H1 (cell line): ENCODE measurements at regions not wholly inside any gene's neighbourhood (a gene's known extent, or its start where the extent isn't known, plus 50 kb on each side); places are given as distances from the start of the nearest gene placed in this dataset.

Experiments
- CTCF ChIA-PET: fragments of 300-600 bp; sonication (Branson Sonifier 250); formaldehyde crosslinking; loops from one replicate; lab custom pipeline; 2021; ENCODE audit not compliant: partially characterized antibody; lab: Charles Lee
- POLR2A ChIA-PET: fragments of 300-600 bp; sonication (Branson Sonifier 250); formaldehyde crosslinking; loops from one replicate; lab custom pipeline; 2021; ENCODE audit warnings: inconsistent platforms; ENCODE audit not compliant: partially characterized antibody; lab: Charles Lee
- DNase-seq, 2 experiments: peaks; one replicate each; pipeline versions ENCODE4 v3.0.0 to v3.0.0-alpha.2; 2010 to 2022; ENCODE audit warnings: low spot score in 2 of 2, low read depth in 1 of 2, mixed read lengths in 1 of 2
- FAIRE-seq: peaks from 2 replicates; lab custom pipeline; 2011; peaks lifted over from hg19 to GRCh38; lab: Jason Lieb, UNC
- H2AFZ ChIP-seq: 2 replicates; pipeline ENCODE4 v1.8.1; 2012; ENCODE audit warnings: low read length, inconsistent platforms
- H2AK5ac ChIP-seq: 2 replicates; pipeline ENCODE4 v1.6.1; 2013; ENCODE audit warnings: low read depth, low read length
- H2BK120ac ChIP-seq: replicated peaks from 2 replicates; pipeline ENCODE3; 2013; ENCODE audit warnings: low read depth, low read length, inconsistent platforms
- H2BK12ac ChIP-seq: 2 replicates; pipeline ENCODE4 v1.6.1; 2013; ENCODE audit warnings: low read depth, low read length
- H2BK15ac ChIP-seq: 2 replicates; pipeline ENCODE4 v1.6.1; 2013; ENCODE audit warnings: low read length
- H2BK20ac ChIP-seq: 2 replicates; pipeline ENCODE4 v1.6.1; 2013; ENCODE audit warnings: low read length
- H2BK5ac ChIP-seq: 2 replicates; pipeline ENCODE4 v1.6.1; 2013; ENCODE audit warnings: low read depth, low read length
- H3K14ac ChIP-seq: 2 replicates; pipeline ENCODE4 v1.6.1; 2013; ENCODE audit warnings: inconsistent platforms; ENCODE audit not compliant: insufficient read length
- H3K18ac ChIP-seq: 2 replicates; pipeline ENCODE4 v1.6.1; 2013; ENCODE audit warnings: low read length; ENCODE audit errors: extremely low read depth
- H3K23ac ChIP-seq: 2 replicates; pipeline ENCODE4 v1.6.1; 2013; ENCODE audit warnings: inconsistent platforms; ENCODE audit not compliant: insufficient read length
- H3K23me2 ChIP-seq: 2 replicates; pipeline ENCODE4 v1.6.1; 2013; ENCODE audit warnings: low read depth, low read length
- H3K27ac ChIP-seq: 2 replicates; pipeline ENCODE4 v1.6.1; 2011; ENCODE audit warnings: low read depth, low read length, inconsistent platforms
- H3K27me3 ChIP-seq, 4 experiments: replicated peaks in 1 of 4; 1 replicate in 1 of 4; 2 replicates in 3 of 4; pipeline versions ENCODE4 v1.6.1 to v1.8.1; 2011 to 2013; ENCODE audit warnings: low read length in 3 of 4, mild to moderate bottlenecking in 3 of 4, inconsistent platforms in 2 of 4, mixed read lengths in 2 of 4, moderate library complexity in 1 of 4; ENCODE audit not compliant: control insufficient read depth in 3 of 4, insufficient read depth in 3 of 4; ENCODE audit errors: extremely low read depth in 1 of 4
- H3K36me3 ChIP-seq, 4 experiments: 2 replicates each; pipeline versions ENCODE4 v1.6.1 to v1.8.1; 2011 to 2013; ENCODE audit warnings: mild to moderate bottlenecking in 4 of 4, low read length in 3 of 4, moderate library complexity in 2 of 4, control low read depth in 1 of 4, inconsistent platforms in 1 of 4; ENCODE audit not compliant: insufficient read depth in 4 of 4, control insufficient read depth in 2 of 4
- H3K4ac ChIP-seq: replicated peaks from 2 replicates; pipeline ENCODE3; 2013; ENCODE audit warnings: low read length, low read depth, mixed read lengths, inconsistent platforms; ENCODE audit not compliant: insufficient read length
- H3K4me1 ChIP-seq, 4 experiments: replicated peaks in 1 of 4; 1 replicate in 1 of 4; 2 replicates in 3 of 4; pipeline versions ENCODE4 v1.6.1 to v1.8.1; 2011 to 2013; ENCODE audit warnings: low read length in 3 of 4, inconsistent platforms in 2 of 4, mixed read lengths in 1 of 4; ENCODE audit not compliant: insufficient read depth in 4 of 4, control insufficient read depth in 3 of 4
- H3K4me2 ChIP-seq, 2 experiments: 2 replicates each; pipeline versions ENCODE4 v1.6.1 to v1.8.1; 2011 to 2013; ENCODE audit warnings: low read depth in 2 of 2, low read length in 2 of 2, control low read depth in 1 of 2, inconsistent platforms in 1 of 2, mild to moderate bottlenecking in 1 of 2; ENCODE audit not compliant: insufficient read depth in 1 of 2
- H3K4me3 ChIP-seq, 4 experiments: fragments of 200-600, 300-600 bp in 1 of 4; sonication (generic), shearing (Covaris generic), sonication (Bioruptor Twin) in 1 of 4; 2 replicates each; pipeline versions ENCODE4 v1.5.1 to v1.8.1; 2011 to 2016; ENCODE audit warnings: low read length in 4 of 4, low read depth in 3 of 4, control low read depth in 2 of 4, inconsistent platforms in 2 of 4, mild to moderate bottlenecking in 2 of 4, mixed read lengths in 1 of 4, moderate library complexity in 1 of 4; ENCODE audit not compliant: insufficient read depth in 2 of 4; ENCODE audit errors: extremely low read depth in 1 of 4
- H3K56ac ChIP-seq: replicated peaks from 2 replicates; pipeline ENCODE3; 2013; ENCODE audit warnings: low read depth, mild to moderate bottlenecking, mixed read lengths, low read length, inconsistent platforms; ENCODE audit not compliant: insufficient read length
- H3K79me1 ChIP-seq: 2 replicates; pipeline ENCODE4 v1.6.1; 2013; ENCODE audit warnings: low read depth, low read length, control low read depth
- H3K79me2 ChIP-seq, 2 experiments: 2 replicates each; pipeline versions ENCODE4 v1.6.1 to v1.8.1; 2012 to 2013; ENCODE audit warnings: low read length in 2 of 2, mild to moderate bottlenecking in 2 of 2, inconsistent platforms in 1 of 2; ENCODE audit not compliant: insufficient read depth in 2 of 2, control insufficient read depth in 1 of 2
- H3K9ac ChIP-seq, 4 experiments: replicated peaks in 1 of 4; 1 replicate in 1 of 4; 2 replicates in 3 of 4; pipeline versions ENCODE4 v1.6.1 to v1.8.1; 2011 to 2013; ENCODE audit warnings: low read depth in 3 of 4, low read length in 3 of 4, control low read depth in 2 of 4, mild to moderate bottlenecking in 2 of 4, moderate library complexity in 2 of 4, inconsistent platforms in 1 of 4; ENCODE audit errors: extremely low read depth in 1 of 4
- H3K9me3 ChIP-seq, 2 experiments: 2 replicates each; pipeline versions ENCODE4 v1.6.1 to v1.8.1; 2012 to 2013; ENCODE audit warnings: mild to moderate bottlenecking in 2 of 2, moderate library complexity in 2 of 2, control low read depth in 1 of 2, inconsistent platforms in 1 of 2, low read depth in 1 of 2, low read length in 1 of 2, mixed read lengths in 1 of 2; ENCODE audit not compliant: insufficient read depth in 2 of 2
- H4K20me1 ChIP-seq, 2 experiments: replicated peaks in 1 of 2; 2 replicates each; pipeline versions ENCODE3 to v1.8.1; 2011 to 2013; ENCODE audit warnings: inconsistent platforms in 2 of 2, low read length in 2 of 2, mild to moderate bottlenecking in 1 of 2; ENCODE audit not compliant: insufficient read depth in 2 of 2, control insufficient read depth in 1 of 2
- H4K5ac ChIP-seq: 2 replicates; pipeline ENCODE4 v1.6.1; 2013; ENCODE audit warnings: low read length, low read depth, mixed read lengths, inconsistent platforms; ENCODE audit not compliant: insufficient read length
- H4K8ac ChIP-seq: 2 replicates; pipeline ENCODE4 v1.8.0; 2013; ENCODE audit warnings: mild to moderate bottlenecking, moderate library complexity, low read length, inconsistent platforms; ENCODE audit not compliant: insufficient read depth; ENCODE audit errors: extremely low read depth
- H4K91ac ChIP-seq: replicated peaks from 2 replicates; pipeline ENCODE3; 2013; ENCODE audit warnings: low read length, mixed read lengths, inconsistent platforms; ENCODE audit not compliant: insufficient read length
- ASH2L ChIP-seq: fragments of 200-600, 300-600 bp; sonication (generic); IDR thresholded peaks from one replicate; pipeline ENCODE4 v1.7.1; 2017; ENCODE audit warnings: low read length
- BACH1 ChIP-seq: IDR thresholded peaks from 2 replicates; pipeline ENCODE4 v1.6.1; 2012; ENCODE audit warnings: low read length, improper control_type of control experiment
- BCL11A ChIP-seq, 2 experiments: IDR thresholded peaks; one replicate each; pipeline ENCODE4 v1.6.1; 2011; ENCODE audit warnings: low read depth in 2 of 2, low read length in 2 of 2, mild to moderate bottlenecking in 2 of 2
- CEBPB ChIP-seq: IDR thresholded peaks from 2 replicates; pipeline ENCODE4 v1.6.1; 2012; ENCODE audit warnings: low read depth, low read length
- EGR1 ChIP-seq: IDR thresholded peaks from 2 replicates; pipeline ENCODE4 v1.6.1; 2011; ENCODE audit warnings: low read depth, low read length, borderline replicate concordance
- EZH2 ChIP-seq: fragments of 200-600 bp; sonication (generic); IDR thresholded peaks from 2 replicates; pipeline ENCODE4 v1.7.1; 2012; ENCODE audit warnings: low read depth, mild to moderate bottlenecking, moderate library complexity, low read length, inconsistent platforms; ENCODE audit not compliant: severe bottlenecking
- GABPA ChIP-seq: IDR thresholded peaks from 2 replicates; pipeline ENCODE4 v1.6.1; 2011; ENCODE audit warnings: mild to moderate bottlenecking, low read length, moderate library complexity, borderline replicate concordance; ENCODE audit not compliant: insufficient read depth
- JUN ChIP-seq: IDR thresholded peaks from 2 replicates; pipeline ENCODE4 v1.6.1; 2011; ENCODE audit warnings: low read depth, mild to moderate bottlenecking, improper control_type of control experiment, low read length
- MAFK ChIP-seq: IDR thresholded peaks from 2 replicates; pipeline ENCODE4 v1.6.1; 2012; ENCODE audit warnings: low read depth, mild to moderate bottlenecking, improper control_type of control experiment, low read length
- NANOG ChIP-seq: IDR thresholded peaks from 2 replicates; pipeline ENCODE4 v1.6.1; 2011; ENCODE audit warnings: low read length, low read depth, mild to moderate bottlenecking, inconsistent platforms; ENCODE audit not compliant: insufficient read depth, poor library complexity, severe bottlenecking
- RAD21 ChIP-seq, 2 experiments: IDR thresholded peaks in 1 of 2; conservative IDR thresholded peaks in 1 of 2; 2 replicates each; pipeline ENCODE4 v1.6.1; 2011; ENCODE audit warnings: low read depth in 2 of 2, low read length in 2 of 2, improper control_type of control experiment in 1 of 2, inconsistent platforms in 1 of 2, mild to moderate bottlenecking in 1 of 2, moderate library complexity in 1 of 2
- RBBP5 ChIP-seq: IDR thresholded peaks from 2 replicates; pipeline ENCODE4 v1.7.1; 2012; ENCODE audit warnings: low read depth, mild to moderate bottlenecking, inconsistent platforms, low read length, moderate library complexity, borderline replicate concordance
- RXRA ChIP-seq: IDR thresholded peaks from 2 replicates; pipeline ENCODE4 v1.6.1; 2011; ENCODE audit warnings: low read depth, mild to moderate bottlenecking, low read length, moderate library complexity; ENCODE audit not compliant: insufficient read depth
- SIRT6 ChIP-seq: IDR thresholded peaks from one replicate; pipeline ENCODE4 v1.7.1; 2012; ENCODE audit warnings: low read length, inconsistent platforms
- SP4 ChIP-seq: IDR thresholded peaks from 2 replicates; pipeline ENCODE4 v1.6.1; 2012; ENCODE audit warnings: low read length, inconsistent platforms
- YY1 ChIP-seq: IDR thresholded peaks from 2 replicates; pipeline ENCODE4 v1.6.1; 2011; ENCODE audit warnings: low read depth, mild to moderate bottlenecking, low read length
- WGBS, 2 experiments: shearing (Covaris generic) in 1 of 2; methylation state at CpG; one replicate each; pipeline versions ENCODE4 v1.1.6 to v1.1.7; 2013 to 2015; ENCODE audit warnings: low lambda C conversion rate in 2 of 2, mixed read lengths in 2 of 2, inconsistent platforms in 1 of 2, low coverage in 1 of 2, missing lambda C conversion rate in 1 of 2; ENCODE audit not compliant: insufficient replicate concordance in 2 of 2, insufficient coverage in 1 of 2, insufficient read length in 1 of 2; ENCODE audit errors: extremely low coverage in 1 of 2, missing lambda C conversion rate in 1 of 2; 5-methylcytosine and 5-hydroxymethylcytosine counted together

DNA sequence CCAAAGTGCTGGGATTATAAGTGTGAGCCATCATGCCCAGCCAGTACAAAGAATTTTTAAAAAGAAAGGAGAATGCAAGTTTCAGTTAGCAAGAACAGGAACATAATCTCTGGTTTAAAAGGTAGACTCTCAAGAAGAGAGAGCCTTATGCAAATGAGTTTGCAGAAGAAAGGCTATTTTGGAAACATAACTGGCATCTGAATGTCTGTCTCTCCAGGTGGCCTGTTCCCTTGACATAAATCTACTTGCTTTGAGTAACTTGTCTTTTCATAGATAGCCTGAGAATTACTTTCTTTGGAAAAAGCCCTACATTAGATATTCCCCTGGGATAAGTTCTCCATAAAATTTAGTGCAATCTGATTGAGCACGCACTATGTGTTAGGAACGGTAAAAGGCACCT is 109.6 kb downstream of the ICOS start:
- Histone ChIP-seq H3K36me3 (no peaks in the 10 kb centered on the region), H3K79me1 (no peaks in the 10 kb centered on the region), H3K79me2 (no peaks in the 10 kb centered on the region), H2AK5ac (no peak overlapping the region), H4K91ac (no peak overlapping the region), H4K8ac (no peak overlapping the region), H3K4me1 (no peaks in the 10 kb centered on the region), H3K4ac (no peak overlapping the region), H3K23ac (no peak overlapping the region), H2BK120ac (no peak overlapping the region), H3K23me2 (no peaks in the 10 kb centered on the region), H3K14ac (no peak overlapping the region), H4K5ac (no peak overlapping the region), H2BK5ac (no peak overlapping the region), H2BK12ac (no peak overlapping the region), H3K27me3 (no peaks in the 10 kb centered on the region), H3K9me3 (peaks cover 9% of the 10 kb centered on the region in 2 experiments; a peak in 3 of 4 replicates), H3K4me3 (no peak overlapping the region), H2BK20ac (no peak overlapping the region), H2AFZ (no peak overlapping the region), H3K4me2 (no peak overlapping the region), H3K18ac (no peak overlapping the region), H2BK15ac (no peak overlapping the region), H3K56ac (no peak overlapping the region), H4K20me1 (no peaks in the 10 kb centered on the region), H3K9ac (no peak overlapping the region), H3K27ac (no peak overlapping the region)
- WGBS, 2 experiments, result 96% methylated on average over 2 of the region's 2 CpGs; no CpG with 5 or more reads in 1 of the 2 experiments
- DNase-seq, result no peak
- ChIA-PET CTCF (interaction anchor here (1.2 to 3.4 kb wide), 3 partner anchors 21 to 25 kb away, joined by 3 to 13 read pairs (median 12); no protein-coding TSS in a partner anchor), POLR2A (no interaction called here)
- no peak for FAIRE-seq
- TF ChIP-seq ASH2L (no peak), CEBPB (no peak), RAD21 (IDR thresholded peaks at IDR 0.05 in 1 of 2, conservative IDR thresholded peaks at IDR 0.05 in 1 of 2; ENCODE audit: low read depth in 2 of 2, low read length in 2 of 2) (no peak), JUN (no peak), BCL11A (IDR thresholded peaks at IDR 0.05; ENCODE audit: low read depth in 2 of 2, low read length in 2 of 2) (no peak), GABPA (no peak), RBBP5 (no peak), SIRT6 (no peak), NANOG (no peak), EZH2 (no peak), EGR1 (no peak), MAFK (no peak), YY1 (no peak), SP4 (no peak), RXRA (no peak), BACH1 (no peak)
